HK-2 (cell line): ENCODE measurements at regions not wholly inside any gene's neighbourhood (a gene's known extent, or its start where the extent isn't known, plus 50 kb on each side); places are given as distances from the start of the nearest gene placed in this dataset.
"Not testable (repeated sequence)": the region's sequence is repeated elsewhere in the genome, so short reads cannot be mapped to it uniquely, and the experiment has no call there.

Experiments used
- DNase-seq: peaks from one replicate; pipeline ENCODE4 v3.0.0-alpha.2; 2018; ENCODE audit not compliant: unreplicated experiment

DNA sequence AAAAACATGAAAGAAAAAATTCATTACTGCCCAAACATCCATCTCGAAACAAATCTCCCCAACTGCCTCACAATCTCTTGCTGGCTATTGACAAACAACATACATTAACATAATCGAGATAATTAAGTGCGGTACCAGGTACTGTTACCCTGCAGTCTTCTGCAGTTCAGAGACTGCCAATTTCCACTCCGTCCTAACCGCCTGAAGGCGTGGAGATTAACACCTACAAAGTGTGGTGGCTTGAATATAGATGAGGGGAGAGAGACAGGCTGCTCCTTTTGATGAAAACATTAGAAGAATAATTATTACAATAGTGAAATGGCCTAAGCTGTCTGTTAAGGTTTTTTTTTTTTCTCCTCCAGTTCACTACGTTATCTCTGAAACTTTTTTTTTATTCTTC lies 258.9 kb upstream of the SOX4 start:
- no peak for DNase-seq

DNA sequence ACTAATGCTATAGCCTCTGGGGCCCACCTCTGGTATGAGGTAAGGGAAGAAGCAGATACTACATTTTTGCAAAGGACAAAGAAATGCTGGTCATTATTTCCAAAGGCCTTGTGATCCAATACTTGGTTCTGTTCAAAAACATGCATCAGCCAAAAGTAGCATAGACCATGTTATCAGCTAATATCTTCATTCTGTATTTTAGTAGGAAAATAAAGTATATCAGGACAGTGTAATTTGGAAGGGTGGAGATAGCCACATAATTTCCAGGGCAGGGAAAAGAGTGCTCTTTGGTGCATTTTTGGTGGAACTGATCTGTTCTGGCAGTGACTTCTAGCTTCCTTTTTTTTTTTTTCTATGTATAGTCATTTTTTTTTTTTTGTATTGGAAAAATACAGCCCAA lies 258.0 kb upstream of the SOX4 start:
- no peak for DNase-seq

DNA sequence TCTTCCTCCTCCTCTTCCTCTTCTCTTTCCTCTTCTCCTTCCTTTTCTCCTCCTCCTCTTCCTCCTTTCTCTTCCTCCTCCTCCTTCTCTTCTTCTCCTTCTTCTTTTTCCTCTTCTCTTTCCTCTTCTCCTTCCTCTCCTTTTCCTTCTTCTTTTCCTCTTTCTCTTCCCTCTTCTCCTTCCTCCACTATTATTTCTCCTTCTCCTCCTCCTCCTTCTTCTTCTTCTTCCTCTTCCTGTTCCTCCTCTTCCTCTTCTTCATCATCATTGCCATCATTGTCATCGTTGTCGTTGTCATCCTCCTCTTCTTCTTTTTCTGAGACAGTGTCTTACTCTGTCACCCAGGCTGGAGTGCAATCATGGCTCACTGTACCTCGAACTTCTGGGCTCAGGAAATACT lies 256.3 kb upstream of the SOX4 start:
- no peak for DNase-seq

GRCh38 chr6:21340573-21340972 lies 253.0 kb upstream of the SOX4 start:
- no peak for DNase-seq

DNA sequence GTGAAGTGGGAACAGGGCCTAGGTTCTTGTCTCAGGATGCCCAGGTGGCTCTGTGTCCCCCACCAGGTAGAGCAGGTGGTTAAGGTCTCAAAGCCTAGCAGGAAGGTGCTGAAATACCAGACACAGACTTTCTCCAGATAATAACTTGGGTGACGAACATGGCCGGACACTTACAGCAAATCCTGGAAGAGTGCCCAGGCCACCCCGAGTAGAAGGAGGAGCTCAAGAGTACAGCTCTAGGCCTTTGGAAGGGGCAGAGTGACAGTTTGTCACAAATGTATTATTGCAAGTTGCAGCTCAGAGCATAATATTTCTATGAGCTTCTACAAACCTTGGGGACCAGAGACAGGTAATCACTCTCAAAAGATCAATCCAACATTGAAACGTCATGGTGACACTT lies 251.6 kb upstream of the SOX4 start:
- DNase-seq, result no peak

DNA sequence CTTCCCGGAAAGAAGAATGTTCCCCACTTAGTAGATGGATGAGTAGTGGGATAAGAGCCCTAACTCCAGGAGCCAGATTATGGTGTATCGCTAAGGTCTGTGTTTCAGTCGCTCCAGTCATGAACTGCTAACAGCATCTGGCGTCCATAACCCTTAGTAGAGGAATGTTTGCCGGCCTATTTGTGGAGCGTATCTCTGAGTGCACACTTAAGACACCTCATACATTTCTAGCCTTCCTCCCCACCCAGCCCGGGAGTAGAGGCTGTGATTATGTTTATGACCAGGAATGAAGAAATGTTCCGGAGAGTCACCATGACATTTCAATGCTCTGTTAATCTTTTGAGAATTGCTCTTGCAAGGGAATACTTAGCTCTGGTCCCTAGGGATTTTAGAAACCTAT lies 251.1 kb upstream of the SOX4 start:
- DNase-seq, result no peak

DNA sequence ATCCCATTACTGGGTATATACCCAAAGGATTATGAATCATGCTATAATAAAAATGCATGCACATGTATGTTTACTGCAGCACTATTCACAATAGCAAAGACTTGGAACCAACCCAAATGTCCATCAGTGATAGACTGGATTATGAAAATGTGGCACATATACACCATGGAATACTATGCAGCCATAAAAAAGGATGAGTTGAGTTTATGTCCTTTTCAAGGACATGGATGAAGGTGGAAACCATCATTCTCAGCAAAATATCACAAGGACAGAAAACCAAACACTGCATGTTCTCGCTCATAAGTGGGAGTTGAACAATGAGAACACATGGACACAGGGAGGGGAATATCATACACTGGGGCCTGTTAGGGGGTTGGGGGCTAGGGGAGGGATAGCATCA lies 247.8 kb upstream of the SOX4 start:
- not testable (repeated sequence) for DNase-seq

GRCh38 chr6:21348146-21348503 lies 245.4 kb upstream of the SOX4 start:
- DNase-seq, result no peak

DNA sequence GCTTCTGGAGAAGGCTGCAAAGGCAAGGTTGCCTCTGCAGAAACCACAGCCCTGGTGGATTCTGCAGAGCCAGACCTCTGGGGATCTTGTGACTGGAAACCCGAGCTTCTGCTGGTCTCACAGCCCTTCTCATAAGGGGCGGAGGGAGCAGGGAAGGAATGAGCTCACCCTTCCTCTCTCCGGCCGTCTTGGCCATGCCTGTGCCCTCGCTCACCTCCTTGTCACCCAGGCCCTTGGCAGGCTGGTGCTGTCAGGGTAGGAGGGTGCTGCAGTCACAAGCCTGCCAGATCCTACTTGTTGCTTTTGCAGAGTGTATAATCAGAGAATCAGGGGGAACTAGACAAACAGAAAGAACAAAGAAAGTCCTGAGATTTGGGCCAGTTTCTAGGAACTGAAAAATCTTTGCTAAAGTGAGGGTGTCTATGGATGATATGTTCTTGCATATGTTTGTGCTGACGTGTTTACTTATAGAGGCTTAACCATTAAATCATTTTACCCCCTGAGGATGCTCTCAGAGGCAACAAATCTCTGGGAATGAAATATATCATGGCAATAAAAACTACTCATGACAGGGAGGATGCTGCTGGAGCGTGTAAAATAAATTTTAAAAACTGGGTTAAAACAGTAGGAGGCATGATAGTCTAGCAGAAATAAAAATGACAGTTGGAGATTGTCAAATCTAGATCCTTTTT lies 244.9 kb upstream of the SOX4 start:
- peak; percentile 68 for DNase-seq

- no peak for DNase-seq
Measured at GRCh38 chr6:21349834-21350233, 243.7 kb upstream of the SOX4 start.

DNA sequence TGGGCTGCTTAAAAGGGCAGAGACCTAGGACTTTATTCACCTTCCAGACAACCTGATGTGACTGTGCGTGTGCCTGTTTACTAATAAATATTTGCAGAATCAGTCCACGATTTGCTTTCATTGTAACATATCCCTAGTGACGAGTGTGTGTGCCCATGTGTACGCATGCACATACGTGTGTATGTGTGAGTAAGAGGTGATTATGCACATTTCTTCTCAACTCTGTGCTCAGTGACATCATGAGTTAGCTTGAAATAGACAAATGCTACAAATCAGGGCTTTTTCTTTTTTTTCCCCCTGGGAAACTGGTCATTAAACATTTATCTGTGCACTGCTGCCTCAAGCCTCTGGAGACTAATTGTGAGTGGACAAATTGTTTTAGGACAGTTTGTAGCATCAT lies 242.6 kb upstream of the SOX4 start:
- no peak for DNase-seq

DNA sequence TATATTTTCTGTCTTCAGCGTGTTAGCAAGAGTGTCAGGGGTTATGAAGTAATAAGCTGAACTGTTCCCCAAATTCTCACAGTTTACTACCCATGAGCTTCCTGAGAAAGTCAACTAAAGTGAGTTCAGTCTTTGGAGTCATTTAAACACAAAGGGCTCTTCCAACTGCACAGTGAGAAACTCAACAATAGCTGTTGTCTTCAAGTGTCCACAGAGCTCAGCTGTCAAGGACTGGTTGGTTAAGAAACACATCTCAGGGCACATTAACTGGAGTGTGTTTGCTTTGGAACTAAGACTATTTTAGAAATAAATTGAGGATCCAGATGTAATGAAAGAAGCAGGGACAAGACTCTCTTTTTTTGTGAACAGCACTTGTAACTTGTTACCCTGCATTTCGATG lies 241.4 kb upstream of the SOX4 start:
- DNase-seq, result no peak

DNA sequence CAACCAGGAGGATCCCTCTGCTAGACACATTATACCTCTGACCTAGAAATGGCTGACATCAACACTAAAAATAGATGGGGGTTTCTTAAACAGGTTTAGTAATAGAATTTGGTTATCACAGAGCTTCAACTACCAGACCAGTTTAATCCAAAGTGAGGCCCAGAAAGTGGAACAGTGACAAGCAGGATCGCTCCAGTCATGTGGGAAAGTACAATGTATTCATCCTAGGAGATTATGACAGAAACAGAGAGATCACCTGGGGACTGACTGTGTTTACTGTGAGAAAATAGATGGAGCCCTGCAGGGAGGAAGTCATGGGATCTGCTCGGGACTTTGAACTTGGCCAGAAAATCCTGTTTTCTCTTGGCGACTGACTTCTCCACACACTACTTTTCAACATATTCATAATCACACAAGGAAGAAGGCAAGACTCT lies 238.7 kb upstream of the SOX4 start:
- no peak for DNase-seq

DNA sequence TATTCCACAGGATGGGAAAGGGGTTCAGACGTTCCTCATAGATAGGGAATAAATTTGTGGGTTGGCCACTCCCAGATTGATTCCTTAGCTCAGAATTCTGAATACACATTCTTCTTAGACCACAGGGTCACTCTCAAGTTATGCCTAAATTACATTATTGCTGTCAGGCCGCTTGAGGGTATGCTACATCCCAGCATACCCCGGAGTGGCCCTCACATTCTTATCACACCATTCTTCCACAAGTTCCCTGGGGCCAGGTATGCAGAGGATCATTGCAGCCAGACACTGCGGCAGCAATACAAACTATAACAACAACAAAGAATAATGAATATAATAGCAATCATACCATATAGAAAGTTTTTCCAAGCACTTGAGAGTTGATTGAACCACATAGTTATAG lies 237.9 kb upstream of the SOX4 start:
- DNase-seq, result no peak

- DNase-seq, result no peak
Measured at GRCh38 chr6:21357262-21357661, 236.3 kb upstream of the SOX4 start.

DNA sequence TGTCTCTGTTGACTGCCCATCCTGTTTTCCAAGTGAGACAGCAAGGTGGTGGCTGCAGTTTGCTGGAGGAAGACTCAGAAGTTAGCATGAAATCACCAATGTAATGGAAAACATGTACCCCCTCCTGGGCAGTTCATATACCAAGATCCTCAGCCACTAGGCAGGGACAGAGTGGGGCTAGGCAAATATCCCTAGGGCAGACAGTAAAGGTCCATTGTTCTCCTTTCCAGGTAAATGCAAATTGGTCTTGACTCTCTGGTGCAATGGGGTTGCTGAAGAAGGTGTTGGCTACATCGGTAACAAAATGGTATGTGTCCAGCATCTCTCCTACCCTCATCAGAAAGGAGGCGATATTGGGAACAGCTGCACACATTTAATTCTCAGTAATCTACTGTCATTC lies 233.6 kb upstream of the SOX4 start:
- DNase-seq, result no peak

DNA sequence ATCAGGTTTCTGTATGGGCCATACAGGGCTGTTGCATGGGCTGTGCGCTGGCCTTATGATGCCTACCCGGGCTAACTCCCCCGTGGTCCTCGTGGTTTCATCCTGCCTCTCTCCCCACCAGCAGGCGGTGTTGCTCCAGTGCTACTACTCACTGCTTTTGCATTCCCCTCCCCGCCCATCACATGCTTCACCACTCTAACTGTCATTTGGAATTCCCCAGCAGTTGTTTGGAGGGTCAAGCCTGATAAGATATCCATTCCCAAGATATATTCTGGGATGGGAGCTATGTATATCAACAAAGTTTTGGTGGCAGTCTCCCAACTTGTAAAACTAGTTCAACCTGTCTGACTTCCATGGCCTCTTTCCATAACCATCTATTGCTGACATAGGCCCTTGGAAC lies 233.2 kb upstream of the SOX4 start:
- peak; percentile 14 for DNase-seq

- DNase-seq, result no peak
Measured at GRCh38 chr6:21367148-21367547, 226.4 kb upstream of the SOX4 start.

DNA sequence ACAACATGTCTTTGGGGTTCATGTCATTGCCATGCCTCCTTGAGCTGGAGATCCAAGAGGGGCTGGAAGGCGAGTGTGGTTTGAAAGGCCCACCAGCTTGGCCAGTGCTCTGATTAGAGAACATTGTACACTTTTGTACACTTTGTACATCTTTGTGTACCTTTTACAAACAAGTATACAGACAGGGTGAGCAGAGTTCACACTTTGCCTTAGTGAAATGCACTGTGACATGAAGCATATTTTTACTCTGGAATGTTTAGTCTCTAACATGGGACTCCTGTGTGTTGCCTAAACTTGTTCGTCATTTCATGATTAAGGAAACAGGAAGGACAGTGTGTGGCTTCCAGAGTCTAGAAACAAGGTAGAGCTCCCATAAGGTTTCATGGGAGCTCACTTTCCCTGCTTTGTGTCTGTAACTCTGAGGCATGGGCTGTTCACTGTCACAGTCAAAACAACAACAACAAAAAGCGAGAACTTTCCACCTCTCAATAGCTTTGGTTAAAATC lies 225.8 kb upstream of the SOX4 start:
- DNase-seq, result no peak

- DNase-seq, result no peak
Measured at GRCh38 chr6:21371061-21371460, 222.5 kb upstream of the SOX4 start.

DNA sequence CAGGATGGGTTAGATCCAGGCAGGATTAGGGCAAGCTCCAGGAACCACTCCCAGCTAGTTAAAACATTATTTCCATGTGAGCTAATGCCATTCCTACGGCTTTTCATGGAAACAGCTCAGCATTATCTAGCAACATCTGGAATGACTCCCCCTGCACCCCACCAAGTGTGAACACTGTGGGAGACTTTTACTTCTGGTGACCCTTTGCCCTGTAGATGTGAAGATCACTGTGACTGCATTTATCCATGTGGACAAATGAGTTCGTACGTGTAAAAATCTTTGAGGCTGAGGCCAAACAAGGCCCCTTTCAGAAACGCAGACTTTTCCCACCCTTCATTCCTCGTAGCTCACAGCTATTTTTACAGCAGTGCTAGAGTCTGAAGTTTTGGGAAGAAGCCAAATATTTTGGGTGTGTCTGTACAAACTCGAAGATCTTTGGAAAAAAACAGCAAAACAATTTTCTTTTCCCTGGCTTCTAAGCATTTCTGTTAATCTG lies 221.8 kb upstream of the SOX4 start:
- no peak for DNase-seq

DNA sequence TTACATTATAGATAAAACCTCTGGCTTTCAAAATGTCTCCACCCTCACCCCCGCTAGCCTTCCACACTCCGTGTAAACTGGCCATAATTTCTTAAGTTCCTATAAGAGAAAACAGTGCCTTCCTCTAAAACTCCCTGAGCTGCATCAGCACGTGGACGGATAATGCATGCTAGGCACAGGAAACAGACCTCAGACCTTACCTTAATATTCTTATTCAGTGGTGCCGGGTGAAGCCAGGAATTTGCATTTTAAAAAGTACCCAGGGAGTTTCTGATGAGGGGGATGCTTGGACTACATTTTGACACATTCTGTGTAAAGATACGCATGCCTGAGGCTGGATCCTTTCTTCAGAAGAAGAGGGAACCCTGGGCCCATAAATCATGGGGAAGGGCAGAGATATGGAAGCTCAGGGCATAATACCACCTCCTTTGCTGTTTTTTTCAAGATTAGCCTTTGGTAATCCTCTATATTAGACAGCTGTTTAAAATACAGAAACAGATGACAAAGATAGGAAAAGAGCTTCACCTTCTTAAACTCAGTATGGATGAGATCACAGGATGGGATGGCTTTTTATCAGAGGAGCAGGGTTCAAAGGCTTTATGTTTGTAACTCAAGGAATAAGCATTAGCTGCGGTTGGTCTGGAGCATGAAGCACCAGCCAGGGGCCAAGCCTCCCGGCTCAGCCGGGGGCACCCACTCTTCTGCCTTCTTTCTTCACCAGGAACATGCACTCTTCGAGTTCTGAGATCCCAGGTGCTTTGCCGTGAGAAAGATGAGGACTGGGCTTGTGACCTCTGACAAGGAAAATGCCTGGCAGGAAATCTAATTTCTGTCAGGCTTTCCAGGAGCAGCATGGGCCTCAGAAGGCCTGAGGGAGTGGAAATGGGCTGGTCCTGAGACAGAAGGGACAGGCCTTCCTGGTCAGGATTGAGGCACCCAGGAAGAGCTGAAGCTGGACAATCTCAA lies 218.1 kb upstream of the SOX4 start:
- no peak for DNase-seq

- DNase-seq, result no peak
Measured at GRCh38 chr6:21377356-21377755, 216.2 kb upstream of the SOX4 start.
